ENCODE measurements at regions not wholly inside any gene's neighbourhood (a gene's known extent, or its start where the extent isn't known, plus 50 kb on each side); places are given as distances from the start of the nearest gene placed in this dataset.

GRCh38 chr2:78749638-78750037 lies 275.9 kb upstream of the REG3G start:
- Histone ChIP-seq H3K27me3 (ENCODE audit: control insufficient read depth in 2 of 2, insufficient read depth in 2 of 2, low read length in 2 of 2) (no peaks in the 10 kb centered on the region), H3K4me1 (ENCODE audit: control insufficient read depth in 1 of 2, insufficient read depth in 2 of 2, low read length in 2 of 2) (no peaks in the 10 kb centered on the region), H3K27ac (ENCODE audit: low read depth in 1 of 2, low read length in 2 of 2) (no peak overlapping the region), H3K4me3 (replicated peaks in 1 of 3; ENCODE audit: low read depth in 2 of 3, low read length in 3 of 3) (no peak overlapping the region), H3K9me3 (replicated peaks in 1 of 2; ENCODE audit: control insufficient read depth in 1 of 2, insufficient read depth in 1 of 2, low read length in 2 of 2) (no peaks in the 10 kb centered on the region), H3K79me2 (ENCODE audit: insufficient read depth, low read length) (no peaks in the 10 kb centered on the region), H4K20me1 (ENCODE audit: insufficient read depth, low read length) (no peaks in the 10 kb centered on the region), H2AFZ (ENCODE audit: insufficient read depth, low read depth, low read length, poor library complexity, severe bottlenecking) (no peak overlapping the region), H3K36me3 (replicated peaks in 1 of 2; ENCODE audit: control insufficient read depth in 1 of 2, insufficient read depth in 2 of 2, low read length in 2 of 2) (no peaks in the 10 kb centered on the region), H3K4me2 (replicated peaks; ENCODE audit: extremely low read depth, low read length, poor library complexity, severe bottlenecking) (no peak overlapping the region), H3K9ac (ENCODE audit: insufficient read depth, low read length, poor library complexity, severe bottlenecking) (no peak overlapping the region)
- Mint-ChIP-seq H3K27me3 (ENCODE audit: low read depth in 3 of 3) (no peaks in the 10 kb centered on the region), H3K4me1 (no peaks in the 10 kb centered on the region), H3K27ac (no peak overlapping the region), H3K36me3 (no peaks in the 10 kb centered on the region), H3K9me3 (peaks cover 0 to 3% (median 0%) of the 10 kb centered on the region in 7 donors), H3K4me3 (no peak overlapping the region)
- no CpG with 5 or more reads among the region's 1 CpG for WGBS (ENCODE audit: insufficient coverage)
- no peak for DNase-seq
- intact Hi-C loops (cut with micrococcal nuclease): no loop called here
- no peak for TF ChIP-seq CTCF (IDR thresholded peaks at IDR 0.05)

DNA sequence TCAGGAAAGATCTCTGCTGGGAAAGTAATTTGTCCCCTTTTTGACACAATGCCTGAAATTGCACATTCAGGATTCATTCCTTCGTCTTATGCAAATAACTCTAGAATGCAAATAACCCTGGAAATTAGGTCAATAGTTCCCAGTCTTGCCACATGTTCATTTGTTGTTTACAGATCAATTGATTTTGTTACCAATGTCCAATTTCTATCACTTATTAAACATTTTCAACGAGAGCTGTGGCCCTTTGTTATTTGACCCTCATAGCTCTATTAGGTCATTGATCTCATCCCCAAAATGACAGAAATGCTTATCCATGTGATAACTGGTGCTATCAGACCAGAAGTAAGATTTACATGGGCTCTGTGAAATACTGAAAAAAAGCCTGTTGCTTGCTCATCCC lies 275.3 kb upstream of the REG3G start:
- no peak overlapping the region for H3K4me3 ChIP-seq (replicated peaks in 1 of 3; ENCODE audit: low read depth in 2 of 3, low read length in 3 of 3)
- H3K27me3 ChIP-seq (ENCODE audit: control insufficient read depth in 2 of 2, insufficient read depth in 2 of 2, low read length in 2 of 2): no peaks in the 10 kb centered on the region
- no peak for TF ChIP-seq CTCF (IDR thresholded peaks at IDR 0.05)
- no peaks in the 10 kb centered on the region for H3K79me2 ChIP-seq (ENCODE audit: insufficient read depth, low read length)
- Mint-ChIP-seq H3K27me3 (ENCODE audit: low read depth in 3 of 3) (no peaks in the 10 kb centered on the region), H3K27ac (no peak overlapping the region), H3K9me3 (peaks cover 0 to 3% (median 0%) of the 10 kb centered on the region in 7 donors), H3K36me3 (no peaks in the 10 kb centered on the region), H3K4me3 (no peak overlapping the region), H3K4me1 (no peaks in the 10 kb centered on the region)
- no peaks in the 10 kb centered on the region for H3K36me3 ChIP-seq (replicated peaks in 1 of 2; ENCODE audit: control insufficient read depth in 1 of 2, insufficient read depth in 2 of 2, low read length in 2 of 2)
- H3K9ac ChIP-seq (ENCODE audit: insufficient read depth, low read length, poor library complexity, severe bottlenecking): no peak overlapping the region
- no peak overlapping the region for H3K27ac ChIP-seq (ENCODE audit: low read depth in 1 of 2, low read length in 2 of 2)
- H3K4me2 ChIP-seq (replicated peaks; ENCODE audit: extremely low read depth, low read length, poor library complexity, severe bottlenecking): no peak overlapping the region
- H2AFZ ChIP-seq (ENCODE audit: insufficient read depth, low read depth, low read length, poor library complexity, severe bottlenecking): no peak overlapping the region
- no peaks in the 10 kb centered on the region for H4K20me1 ChIP-seq (ENCODE audit: insufficient read depth, low read length)
- WGBS (ENCODE audit: insufficient coverage): 100% methylated on average over 1 of the region's 2 CpGs
- intact Hi-C loops (cut with micrococcal nuclease): no loop called here
- H3K9me3 ChIP-seq (replicated peaks in 1 of 2; ENCODE audit: control insufficient read depth in 1 of 2, insufficient read depth in 1 of 2, low read length in 2 of 2): no peaks in the 10 kb centered on the region
- no peaks in the 10 kb centered on the region for H3K4me1 ChIP-seq (ENCODE audit: control insufficient read depth in 1 of 2, insufficient read depth in 2 of 2, low read length in 2 of 2)
- DNase-seq: no peak

All from CD14-positive monocyte (primary cell).